HG03097 (cell line): ENCODE measurements at regions not wholly inside any gene's neighbourhood (a gene's known extent, or its start where the extent isn't known, plus 50 kb on each side); places are given as distances from the start of the nearest gene placed in this dataset.
"Not testable (repeated sequence)": the region's sequence is repeated elsewhere in the genome, so short reads cannot be mapped to it uniquely, and the experiment has no call there.

Experiments
- ATAC-seq: cut with Tn5 transposase; IDR thresholded peaks from one replicate; pipeline ENCODE4 v1.9.1; 2021; ENCODE audit not compliant: unreplicated experiment, low FRiP score

GRCh38 chr18:11391661-11392060 lies 217.7 kb upstream of the SLC35G4 start:
- ATAC-seq: no peak

GRCh38 chr18:11388755-11389680 lies 220.4 kb upstream of the SLC35G4 start:
- ATAC-seq: no peak

DNA sequence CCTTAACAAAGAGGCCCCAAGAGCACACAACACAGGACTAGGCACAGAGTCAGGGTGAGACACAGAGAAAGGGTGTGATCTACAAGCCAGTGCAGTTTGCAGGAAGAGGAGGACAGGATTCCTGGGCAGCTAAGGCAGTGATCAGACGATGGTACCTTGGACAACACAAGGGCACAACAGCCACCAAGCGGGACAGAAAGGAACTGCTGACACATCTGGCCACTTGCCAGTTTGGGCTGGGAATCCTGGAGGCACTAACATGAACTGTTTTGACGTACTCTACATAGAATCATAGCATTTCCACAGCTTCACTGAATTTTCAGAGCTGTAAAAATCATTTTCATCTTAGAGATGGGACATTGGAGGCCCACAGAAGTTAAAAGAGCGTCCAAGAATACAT lies 221.5 kb upstream of the SLC35G4 start:
- no peak for ATAC-seq

GRCh38 chr18:11383381-11383780 lies 226.0 kb upstream of the SLC35G4 start:
- no peak for ATAC-seq

GRCh38 chr18:11380968-11381367 lies 228.4 kb upstream of the SLC35G4 start:
- no peak for ATAC-seq

DNA sequence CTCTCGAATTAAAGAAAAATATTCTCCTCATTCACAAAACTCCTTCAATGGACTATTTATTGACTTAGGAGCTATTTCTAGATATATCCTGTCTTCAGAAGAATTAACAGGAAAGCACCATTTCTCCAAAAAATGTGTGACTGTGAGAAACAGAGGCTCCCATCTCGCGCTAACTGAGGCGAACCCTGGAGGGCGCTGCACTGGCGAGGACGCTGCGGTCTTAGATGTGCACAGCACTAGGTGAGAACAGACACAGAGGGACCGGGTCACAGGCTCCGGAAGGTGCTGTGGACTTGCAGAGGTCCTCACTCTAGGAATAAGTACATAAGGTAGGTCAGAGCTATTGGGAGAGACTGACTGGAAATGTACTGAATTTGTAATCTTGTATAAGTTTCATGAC lies 229.7 kb upstream of the SLC35G4 start:
- no peak for ATAC-seq

GRCh38 chr18:11377766-11378540 lies 228.6 kb upstream of the PIEZO2 start:
- no peak for ATAC-seq

DNA sequence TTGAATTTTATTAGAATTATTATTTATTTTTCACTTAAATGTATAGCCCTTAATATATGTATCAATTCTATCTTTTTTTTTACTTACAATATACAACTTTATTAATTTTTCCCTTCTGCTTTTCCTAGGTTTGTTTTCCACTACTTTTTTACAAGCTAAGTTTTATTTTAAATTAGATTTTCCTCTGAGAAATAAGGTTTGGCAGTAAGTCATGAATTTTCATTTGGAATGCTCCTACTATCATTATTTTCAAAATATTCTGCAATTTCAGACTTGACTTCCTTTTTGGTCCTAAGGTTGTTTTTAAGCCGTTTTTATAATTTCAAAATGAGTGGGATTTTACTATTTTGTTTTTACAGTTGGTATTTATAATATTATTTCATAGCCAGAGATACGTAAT lies 222.8 kb upstream of the PIEZO2 start:
- ATAC-seq: no peak

DNA sequence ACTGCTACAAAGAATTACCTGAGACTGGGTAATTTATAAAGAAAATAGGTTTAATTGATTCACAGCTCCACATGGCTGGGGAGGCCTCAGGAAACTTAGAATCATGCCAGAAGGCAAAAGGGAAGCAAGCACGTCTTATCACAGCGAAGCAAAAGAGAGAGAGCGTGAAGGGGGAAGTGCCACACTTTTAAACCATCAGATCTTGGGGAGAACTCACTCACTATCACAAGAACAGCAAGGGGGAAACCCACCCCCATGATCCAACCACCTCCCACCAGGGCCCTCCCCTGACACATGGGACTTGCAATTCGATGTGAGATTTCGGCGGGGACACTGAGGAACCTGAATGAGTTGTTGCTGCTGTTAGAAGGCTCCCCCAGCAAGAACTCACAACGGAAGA lies 220.2 kb upstream of the PIEZO2 start:
- no peak for ATAC-seq

DNA sequence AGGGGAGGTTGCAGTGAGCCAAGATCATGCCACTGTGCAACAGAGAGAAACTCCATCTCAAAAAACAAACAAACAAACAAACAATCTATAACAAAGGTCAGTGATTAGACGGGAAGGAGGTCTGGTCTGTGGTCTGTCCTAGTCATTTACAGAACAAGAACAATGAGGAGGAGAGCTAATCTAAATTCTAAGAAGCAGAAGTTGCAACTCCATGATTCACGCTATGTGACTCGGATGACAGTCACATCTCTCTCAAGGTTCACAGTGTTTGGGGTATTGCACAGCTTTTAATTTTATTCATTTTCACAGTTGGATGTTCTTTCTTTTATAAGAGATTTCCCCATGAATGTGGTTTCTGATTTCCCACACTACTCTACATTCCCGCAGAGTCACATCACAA lies 218.7 kb upstream of the PIEZO2 start:
- ATAC-seq: no peak

DNA sequence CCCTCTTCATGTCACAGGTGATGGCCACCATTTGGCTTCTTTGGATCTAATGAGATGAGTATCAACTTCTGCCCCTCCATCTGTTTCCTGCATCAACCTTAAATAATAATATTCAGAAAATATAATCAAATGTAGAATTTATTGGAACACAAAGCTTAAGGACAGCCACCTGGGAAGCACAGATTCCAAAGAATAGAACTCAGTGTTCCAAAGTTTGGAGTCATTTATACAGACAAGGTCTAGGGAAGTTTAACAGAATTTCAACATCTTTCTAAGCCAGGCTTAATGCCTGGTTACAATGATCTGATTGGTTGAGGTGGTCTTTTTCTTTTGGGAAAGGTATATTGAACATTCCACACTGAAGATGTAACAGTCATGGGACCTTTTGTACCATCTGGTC lies 218.0 kb upstream of the PIEZO2 start:
- no peak for ATAC-seq

DNA sequence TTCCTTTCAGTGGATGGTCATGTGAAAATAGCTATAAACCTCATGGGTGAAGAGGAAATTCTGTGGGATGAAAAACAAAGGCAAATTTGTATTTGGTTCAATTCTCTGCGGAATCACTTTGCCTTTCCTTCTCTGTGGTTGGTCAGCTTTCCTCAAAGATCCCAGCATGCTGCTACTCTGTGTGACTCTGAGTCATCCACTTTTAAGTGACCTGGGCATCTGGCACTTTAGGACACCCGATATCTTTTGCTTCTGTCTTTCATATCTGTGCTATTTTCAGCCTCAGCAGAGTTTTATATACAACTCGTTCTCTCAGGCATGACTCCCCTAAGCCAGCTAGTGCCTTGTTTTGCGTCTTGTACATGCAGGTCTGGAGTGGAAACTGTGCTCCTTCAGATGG lies 217.0 kb upstream of the PIEZO2 start:
- ATAC-seq: no peak

DNA sequence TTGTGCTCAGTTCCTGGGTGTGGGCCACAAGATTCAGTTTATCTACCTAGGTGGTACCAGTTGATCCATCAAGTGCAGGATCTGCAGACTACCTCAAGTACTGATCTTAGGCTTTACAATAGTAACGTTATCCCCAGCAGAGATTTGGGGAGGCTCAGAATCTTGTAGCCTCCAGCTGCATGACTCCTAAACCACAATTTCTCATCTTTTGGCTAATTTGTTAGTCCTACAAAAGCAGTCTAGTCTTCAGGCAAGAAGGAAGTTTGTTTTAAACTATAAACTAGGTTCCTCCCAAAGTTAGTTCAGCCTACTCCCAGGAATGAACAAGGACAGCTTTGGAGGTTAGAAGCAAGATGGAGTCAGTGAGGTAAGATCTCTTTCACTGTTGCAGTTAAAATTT lies 213.5 kb upstream of the PIEZO2 start:
- no peak for ATAC-seq

GRCh38 chr18:11361862-11362261 lies 212.5 kb upstream of the PIEZO2 start:
- not testable (repeated sequence) for ATAC-seq

DNA sequence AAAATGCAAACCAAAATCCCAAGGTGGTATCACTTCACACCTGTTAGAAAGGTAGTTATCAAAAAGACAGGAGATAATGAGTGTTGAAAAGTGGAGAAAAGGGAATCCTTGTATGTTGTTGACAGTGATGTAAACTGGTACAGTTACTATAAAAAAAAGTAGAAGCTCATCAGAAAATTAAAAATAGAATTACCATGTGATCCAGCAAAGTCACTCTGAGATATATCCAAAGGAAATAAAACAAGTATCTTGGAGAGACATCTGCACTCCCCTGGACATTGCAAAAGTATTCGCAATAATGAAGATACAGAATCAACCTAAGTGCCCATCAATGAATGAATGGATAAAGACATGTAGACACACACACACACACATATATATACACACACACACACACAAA lies 208.3 kb upstream of the PIEZO2 start:
- ATAC-seq: no peak

DNA sequence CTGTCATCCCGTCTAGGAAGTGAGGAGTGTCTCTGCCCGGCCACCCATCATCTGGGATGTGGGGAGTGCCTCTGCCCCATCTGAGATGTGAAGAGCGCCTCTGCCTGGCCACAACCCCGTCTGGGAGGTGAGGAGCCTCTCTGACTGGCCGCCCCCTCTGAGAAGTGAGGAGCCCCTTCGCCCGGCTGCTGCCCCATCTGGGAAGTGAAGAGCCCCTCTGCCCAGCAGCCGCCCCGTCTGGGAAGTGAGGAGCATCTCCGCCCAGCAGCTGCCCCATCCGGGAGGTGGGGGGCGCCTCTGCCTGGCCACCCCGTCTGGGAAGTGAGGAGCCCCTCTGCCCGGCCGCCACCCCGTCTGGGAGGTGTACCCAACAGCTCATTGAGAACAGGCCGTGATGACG lies 195.2 kb upstream of the PIEZO2 start:
- not testable (repeated sequence) for ATAC-seq

DNA sequence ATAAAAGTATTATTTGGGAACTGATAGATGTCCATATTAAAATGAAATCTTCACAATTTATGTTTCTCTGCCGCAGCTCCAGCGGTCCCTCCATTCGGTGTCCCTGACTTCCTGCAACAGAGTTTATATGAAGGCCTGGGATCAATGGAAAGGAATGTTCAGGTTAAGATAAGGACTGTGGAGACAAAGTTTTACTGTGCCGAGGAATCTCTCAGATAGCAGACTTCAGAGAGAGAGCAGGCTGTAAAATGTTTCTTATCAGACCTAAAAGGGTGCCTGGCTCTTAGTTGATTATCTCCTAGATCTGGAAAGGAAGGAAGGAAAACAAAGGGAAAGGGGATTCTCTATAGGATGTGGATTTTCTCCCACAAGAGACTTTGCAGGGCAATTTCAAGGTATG lies 193.7 kb upstream of the PIEZO2 start:
- no peak for ATAC-seq

DNA sequence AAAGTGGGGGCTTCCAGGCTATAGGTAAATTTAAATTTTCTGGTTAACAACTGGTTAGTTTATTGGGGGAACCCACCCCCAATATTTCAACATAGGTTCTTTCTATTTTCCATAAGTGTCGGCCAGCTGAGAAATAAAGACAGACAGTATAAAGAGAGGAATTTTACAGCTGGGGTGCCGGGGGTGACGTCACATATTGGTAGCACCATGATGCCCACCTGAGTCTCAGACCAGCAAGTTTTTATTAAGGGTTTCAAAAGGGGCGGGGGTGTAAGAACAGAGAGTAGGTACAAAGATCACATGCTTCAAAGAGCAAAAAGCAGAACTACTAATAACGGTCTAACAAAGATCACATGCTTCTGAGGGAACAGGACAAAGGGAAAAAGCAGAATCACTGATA lies 192.7 kb upstream of the PIEZO2 start:
- not testable (repeated sequence) for ATAC-seq

DNA sequence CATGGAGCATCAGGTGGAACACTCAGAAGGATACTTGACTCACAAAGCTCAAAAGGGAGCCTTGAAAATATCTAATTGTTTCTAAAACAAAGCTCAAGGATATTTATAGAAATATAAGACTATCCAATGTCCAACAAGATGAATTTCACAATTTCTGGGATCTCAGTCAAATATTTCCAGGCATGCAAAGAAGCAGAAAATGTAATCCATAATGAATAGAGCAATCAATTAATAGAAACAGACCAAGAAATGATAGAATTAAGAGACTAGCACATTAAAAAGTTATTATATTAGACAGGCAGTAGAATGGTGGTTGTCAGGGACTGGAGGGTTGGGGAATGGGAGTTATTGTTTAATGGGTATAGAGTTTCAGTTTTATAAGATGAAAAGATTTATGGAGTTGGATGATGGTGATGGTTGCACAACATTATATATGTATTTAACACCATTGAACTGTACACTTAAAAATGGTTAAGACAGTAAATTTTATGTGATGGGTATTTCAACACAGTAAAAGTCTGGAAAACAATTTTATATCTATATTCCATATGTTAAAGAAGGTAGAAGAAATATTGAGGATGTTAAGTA lies 189.9 kb upstream of the PIEZO2 start:
- no peak for ATAC-seq

- ATAC-seq: no peak
Observed at GRCh38 chr18:11336241-11336640, 186.9 kb upstream of the PIEZO2 start.

DNA sequence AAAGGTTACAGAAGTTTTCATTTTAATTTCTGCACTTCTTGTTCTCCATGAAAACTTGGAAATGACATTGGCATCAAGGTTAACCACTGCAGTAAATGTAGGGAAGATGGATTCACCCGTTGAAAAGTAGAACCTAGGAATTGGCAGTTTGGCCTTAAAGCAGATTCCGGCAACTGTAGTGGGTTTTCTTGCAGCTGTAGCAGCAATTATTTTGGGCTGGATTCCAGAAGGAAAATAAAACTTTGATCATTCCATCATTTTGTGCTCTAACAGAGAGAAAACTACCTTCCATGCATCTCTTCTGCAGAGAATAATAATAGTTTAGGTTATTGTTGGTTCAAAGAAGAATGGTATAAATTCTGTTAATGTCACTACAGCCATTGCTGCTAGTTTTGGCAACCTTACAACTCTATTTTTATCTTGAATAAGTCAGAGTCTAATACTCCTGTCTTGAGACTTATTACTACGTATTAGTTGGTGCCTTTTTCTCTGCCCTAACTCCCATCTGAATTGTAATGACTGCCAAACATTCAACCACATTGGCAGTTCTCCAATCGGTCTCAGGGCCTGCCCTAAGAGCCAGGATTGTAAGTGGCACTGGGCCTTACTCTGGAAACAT lies 178.1 kb upstream of the PIEZO2 start:
- no peak for ATAC-seq
